DMS 273 (cell line): ENCODE measurements at regions not wholly inside any gene's neighbourhood (a gene's known extent, or its start where the extent isn't known, plus 50 kb on each side); places are given as distances from the start of the nearest gene placed in this dataset.

ENCODE experiments used
- DNase-seq: peaks from one replicate; lab custom pipeline; 2025; ENCODE audit not compliant: unreplicated experiment; lab: John Stamatoyannopoulos, UW

DNA sequence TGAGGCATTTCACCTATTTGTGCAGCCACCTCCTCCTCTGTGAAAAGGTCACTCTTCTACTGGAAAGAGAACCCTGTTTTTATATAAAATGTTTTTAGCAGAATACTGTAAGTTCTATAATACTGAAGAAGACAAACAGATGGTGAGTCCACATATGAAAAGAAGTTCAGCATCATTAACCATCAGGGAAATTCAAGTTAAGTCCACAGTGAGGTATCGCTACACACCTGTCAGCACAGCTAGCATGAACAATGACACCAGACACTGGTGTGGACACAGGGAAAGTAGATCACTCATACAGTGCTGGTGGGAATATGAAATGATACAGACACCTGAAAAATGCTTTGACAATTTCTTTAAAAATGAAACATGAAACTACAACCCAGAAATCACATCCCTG, 133.0 kb downstream of the MAD2L1 start:
- peak; percentile 14 for DNase-seq

DNA sequence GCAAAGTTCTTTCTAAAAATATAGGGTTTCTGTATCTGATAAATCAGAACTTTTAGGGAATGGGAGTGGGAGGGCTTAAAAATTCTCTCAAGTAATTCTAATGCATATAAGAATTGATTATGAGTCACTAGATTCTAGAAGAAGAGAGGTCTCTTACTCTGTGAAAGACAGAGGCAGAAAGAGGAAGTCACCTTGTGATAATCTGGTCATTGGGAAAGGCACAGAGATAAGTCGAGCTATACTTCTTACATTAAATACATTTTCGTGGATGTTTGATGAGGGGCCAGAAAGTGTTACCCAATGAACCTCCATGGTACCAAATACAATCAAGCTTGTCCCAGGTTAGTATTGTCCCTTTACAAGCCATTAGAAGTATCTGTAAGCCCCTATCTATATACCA, 134.4 kb downstream of the MAD2L1 start:
- DNase-seq: no peak

DNA sequence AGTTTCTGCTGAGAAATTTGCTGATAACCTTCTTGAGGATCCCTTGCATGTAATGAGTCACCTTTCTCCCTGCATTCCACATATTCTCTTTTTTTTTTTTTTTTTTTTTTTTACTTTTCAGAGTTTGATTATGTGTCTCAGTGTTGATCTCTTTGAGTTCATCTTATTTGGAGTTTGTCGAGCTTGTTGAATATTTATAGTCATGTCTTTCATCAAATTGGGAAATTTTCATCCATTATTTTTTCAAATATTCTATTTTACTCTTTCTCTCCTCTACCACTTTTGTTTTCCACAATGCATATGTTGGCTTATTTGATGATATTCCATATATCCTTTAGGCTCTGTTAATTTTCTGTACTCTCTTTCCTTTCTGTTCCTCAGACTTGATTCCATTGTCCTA, 136.1 kb downstream of the MAD2L1 start:
- no peak for DNase-seq

DNA sequence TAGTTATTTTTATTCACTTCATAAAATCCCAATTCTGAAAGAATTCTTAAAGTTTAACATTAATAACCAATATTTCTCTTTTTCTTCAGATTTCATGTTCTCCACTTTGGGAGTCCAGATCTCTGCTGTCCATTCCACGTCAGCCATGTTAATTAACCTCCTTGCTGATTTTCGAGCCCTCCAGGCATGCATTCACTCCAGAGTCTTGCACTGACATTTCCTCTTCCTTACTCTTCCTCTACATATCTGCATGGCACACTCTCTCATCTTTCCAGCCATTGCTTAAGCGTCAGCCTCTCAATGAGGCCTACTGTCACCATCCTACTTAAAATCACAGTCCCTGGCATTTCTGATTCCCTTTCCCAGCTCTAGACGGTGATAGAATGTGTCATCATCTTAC, 144.8 kb downstream of the MAD2L1 start:
- DNase-seq: no peak

DNA sequence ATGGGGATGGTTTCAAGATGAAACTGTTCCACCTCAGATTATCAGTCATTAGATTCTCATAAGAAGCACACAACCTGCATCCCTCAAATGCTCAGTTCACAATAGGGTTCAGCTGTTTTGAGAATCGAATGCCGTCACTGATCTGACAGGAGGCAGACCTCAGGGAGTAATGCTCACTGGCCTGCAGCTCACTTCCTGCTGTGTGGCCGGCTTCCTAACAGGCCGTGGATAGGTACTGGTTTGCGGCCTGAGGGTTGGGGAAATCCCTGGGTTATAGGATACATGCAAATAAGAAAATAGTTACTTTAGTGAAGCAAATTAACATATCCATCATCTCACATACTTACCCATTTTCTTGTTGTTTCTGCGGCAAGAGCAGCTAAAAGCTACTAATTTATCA, 160.4 kb downstream of the MAD2L1 start:
- no peak for DNase-seq

DNA sequence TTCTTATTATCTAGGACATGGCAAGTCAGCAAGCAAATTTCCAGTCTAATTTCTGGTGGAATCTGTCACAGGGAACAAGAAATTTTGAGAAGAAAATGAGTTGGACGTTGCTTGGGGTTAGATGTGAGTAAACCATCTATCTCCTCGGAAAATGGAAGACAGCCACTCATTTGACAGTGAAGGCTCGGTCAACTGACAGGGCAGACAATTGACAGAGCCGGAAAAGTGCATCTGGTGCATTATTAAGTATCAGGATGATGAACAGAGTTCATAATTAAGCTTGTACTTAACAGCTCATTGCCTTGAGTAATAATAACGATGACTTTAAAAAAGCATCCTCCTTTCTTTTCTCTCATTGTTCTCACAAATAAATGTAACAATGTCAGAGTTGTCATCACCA, 168.4 kb downstream of the MAD2L1 start:
- DNase-seq: peak; percentile 11

DNA sequence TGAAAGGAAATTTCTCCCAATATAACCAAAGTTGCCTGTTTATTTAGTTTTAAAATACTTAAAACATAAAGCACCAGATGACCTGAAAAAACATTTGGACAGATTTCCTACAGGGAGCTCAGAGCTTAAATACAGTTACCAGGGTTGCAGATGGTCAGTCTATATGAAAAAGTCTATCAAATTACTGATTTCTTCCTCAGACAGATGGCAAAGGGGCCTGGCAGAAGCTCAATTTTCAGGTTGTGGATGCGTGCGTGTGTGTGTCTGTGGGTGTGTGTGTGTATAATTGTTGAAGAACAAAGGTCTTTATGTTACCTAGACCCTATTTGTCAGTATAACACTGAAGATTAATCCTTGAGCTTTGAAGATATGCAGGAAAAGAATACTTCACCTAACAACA, 169.4 kb downstream of the MAD2L1 start:
- peak; percentile 85 for DNase-seq

DNA sequence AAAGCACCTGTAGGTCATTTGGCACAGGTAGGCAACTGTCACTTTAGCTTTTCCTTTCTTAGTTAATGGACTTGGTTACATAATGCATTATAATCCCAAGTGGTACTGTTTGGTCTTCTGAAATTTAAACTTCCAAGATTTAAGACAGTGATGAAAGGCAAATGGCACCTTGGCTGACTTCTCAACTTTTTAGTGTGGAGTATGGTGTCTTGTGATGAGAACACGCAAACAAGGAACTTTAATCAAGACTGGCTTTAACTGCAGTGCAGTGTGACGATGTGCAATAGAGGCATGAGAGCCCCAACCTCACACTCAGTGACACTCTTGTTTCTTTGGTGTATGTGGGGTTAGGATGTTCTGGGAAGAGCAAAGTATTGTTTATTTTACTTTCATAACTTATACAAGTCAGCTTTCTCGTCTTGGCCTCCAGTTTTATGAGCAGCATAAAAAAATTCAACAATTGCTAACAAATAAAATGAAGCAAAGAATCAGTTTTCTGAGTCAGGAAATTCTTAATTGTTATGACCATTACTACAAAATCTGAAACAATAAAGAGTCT, 171.9 kb downstream of the MAD2L1 start:
- DNase-seq: no peak

DNA sequence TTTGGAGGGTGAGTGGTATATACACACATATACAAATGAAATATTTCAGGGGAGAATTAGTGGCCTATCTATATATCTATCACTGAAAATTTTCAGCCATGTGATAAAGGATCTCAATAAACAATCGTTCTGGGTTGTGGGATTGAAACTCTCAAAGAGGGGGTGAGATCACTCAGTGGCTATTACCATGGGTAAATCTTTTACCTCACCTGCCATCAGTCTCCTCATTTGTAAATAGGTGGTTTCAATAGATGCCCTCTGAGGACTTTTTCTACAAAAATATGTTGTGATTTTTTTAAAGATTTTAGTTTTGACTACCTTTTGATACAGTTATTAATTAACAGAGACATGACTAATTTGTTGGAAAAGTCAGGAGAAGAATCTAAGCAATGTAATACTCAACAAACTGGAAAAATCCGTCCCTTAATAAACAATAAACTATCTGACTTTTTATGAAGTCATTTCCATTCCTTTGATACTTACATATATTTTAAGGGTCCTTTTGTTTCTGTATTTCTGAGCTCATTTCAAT, 192.8 kb downstream of the MAD2L1 start:
- DNase-seq: no peak

DNA sequence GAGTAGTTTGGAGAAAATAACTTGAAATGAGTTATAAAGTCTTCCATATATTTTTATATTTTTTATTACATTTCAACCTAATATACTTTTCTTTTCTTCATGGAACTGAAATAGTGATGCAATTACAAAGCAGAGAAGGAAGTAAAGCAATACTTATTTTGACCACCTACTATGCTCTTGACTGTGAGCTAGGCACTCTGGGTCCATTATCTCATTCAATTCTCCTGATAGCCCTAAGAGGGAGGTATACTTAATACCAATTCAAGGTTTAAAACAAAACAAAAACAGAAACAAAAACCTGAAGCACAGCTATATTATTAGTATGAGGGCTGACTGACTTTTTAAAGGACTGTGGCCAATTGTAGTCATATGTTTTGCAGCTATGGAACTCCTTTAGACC, 193.5 kb downstream of the MAD2L1 start:
- DNase-seq: no peak

DNA sequence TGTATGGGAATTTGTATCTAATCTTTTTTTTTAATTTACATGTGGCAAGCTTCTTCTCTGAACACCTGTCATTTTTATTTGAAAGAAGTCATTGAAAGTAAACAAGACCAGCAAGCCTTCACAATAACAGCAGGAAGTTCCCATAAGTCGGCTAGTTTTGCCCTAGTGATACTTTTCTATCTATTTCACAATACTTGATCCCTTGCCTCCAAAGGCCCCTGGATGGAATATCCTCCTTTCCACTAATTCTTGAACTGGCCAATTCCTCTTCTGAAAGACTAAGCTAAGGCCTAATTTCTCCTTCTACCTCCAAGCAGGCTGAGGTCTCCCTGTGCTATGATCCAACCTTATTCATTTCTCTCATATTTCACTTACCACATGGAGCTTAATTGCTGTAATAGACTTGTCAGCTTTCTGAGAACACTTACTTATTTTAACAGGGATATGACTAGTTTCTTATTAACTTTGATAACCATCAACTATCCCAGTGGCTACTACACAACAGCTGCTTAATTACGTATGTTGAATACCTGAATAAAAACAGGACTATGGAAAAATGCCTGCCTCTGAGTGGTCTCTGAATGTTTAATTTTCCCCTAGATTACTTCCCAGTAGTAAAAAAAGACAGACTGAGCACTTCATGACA, 194.2 kb downstream of the MAD2L1 start:
- peak; percentile 1 for DNase-seq

DNA sequence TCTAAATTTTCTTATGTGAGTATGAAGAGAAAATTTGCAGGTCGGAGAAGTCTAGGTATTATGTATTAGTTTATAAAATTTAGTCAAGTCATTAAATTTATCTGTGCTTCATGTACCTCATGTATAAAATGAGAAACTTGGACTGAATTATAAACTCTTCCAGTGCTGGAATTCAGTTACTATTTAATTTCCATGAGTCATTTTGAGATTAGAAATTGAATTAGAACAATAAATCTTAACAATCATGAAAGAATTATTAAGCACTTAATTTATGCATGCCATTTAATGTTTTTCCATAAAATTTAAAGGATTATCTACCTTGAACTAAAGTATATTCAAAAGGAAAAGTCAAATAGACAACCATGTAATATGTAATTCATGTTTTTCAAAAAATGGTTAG, 195.8 kb downstream of the MAD2L1 start:
- DNase-seq: no peak

DNA sequence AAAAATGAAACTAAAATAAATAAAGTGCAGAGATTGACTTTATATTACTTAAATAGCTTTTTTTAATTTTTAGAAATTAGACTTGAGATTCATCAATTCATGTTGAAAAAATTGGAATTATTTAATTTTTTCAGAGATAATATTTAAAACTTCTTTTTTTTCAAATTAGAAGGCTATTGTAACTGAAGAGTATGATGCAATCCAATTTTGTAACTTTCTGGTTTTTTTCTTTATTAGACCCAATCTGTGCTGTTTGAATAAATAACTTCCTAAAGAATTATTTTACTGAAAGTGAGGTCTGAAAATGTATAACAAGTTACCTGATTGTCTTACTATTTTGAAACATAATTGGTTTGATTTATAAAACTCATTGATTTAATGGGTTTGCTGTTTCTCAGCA, 200.9 kb downstream of the MAD2L1 start:
- DNase-seq: no peak

DNA sequence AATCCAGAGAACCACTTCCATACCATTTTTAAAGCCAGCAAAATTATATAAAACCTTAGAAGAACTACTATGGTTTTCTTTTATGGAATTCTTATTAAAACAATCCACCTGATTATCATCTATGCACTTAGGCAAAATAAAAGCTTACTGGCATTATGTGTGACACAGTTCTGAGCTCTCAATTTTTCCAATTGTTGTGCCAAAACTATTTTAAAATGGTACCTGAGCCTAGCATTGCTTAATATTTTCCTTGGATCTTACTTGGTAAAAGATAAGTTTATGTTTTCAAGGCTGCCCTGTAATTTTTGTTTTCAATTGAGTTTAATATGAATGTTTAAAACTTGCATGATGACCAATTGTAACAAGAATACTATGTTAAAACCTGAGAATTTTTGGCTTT, 201.3 kb downstream of the MAD2L1 start:
- no peak for DNase-seq

DNA sequence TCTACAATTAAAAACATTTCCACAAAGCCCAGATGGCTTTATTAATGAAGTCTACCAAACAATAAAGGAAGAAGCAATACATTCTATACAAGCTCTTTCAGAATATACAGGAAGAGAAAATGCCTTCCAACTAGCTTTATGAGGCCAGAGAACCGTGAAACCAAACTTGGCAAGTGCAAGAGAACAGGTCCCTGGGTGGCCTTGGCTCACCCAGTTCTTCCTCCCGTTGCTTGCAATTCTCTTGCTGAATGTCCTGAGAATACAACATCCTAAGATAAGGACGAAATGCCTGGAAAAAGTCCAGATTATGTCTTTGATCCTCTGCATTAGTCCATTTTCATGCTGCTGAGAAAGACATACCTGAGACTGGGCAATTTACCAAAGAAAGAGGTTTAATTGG, 204.9 kb downstream of the MAD2L1 start:
- DNase-seq: peak; percentile 0

DNA sequence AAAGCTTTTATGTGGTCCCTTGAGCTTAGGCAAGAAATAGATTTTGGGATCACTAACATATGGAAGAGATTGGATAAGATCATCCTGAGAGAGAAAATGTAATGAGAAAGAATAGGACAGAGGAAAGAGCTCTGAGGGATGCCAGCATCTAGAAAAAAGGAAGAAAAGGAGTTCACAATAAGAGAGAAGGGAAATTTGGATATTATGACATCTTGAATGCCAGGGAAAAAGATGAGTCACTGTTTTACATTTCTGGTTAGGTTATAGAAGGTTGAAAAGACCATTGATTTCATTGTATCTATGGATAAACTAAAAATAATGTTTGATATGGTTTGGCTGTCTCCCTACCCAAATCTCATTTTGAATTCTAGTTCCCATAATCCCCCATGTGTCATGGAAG, 208.5 kb downstream of the MAD2L1 start:
- no peak for DNase-seq

DNA sequence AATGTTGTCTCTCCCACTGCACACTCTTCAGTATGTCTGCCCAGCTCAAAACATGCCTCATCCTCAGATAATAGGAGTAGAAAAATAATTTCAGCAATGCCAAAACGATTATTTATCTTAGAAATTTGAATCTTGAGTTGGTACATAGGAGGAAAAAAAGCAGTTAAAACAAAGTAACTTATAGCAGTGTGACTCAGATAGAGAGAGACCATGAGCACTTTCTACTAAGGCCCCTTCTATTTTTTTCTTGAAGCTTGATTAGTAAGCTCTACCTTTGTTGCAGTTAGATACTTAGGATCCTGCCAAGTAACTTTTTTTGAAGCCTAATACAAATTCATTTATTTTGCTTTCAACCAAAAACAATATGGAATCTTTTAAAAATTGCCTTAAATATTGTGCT, 212.3 kb downstream of the MAD2L1 start:
- no peak for DNase-seq

DNA sequence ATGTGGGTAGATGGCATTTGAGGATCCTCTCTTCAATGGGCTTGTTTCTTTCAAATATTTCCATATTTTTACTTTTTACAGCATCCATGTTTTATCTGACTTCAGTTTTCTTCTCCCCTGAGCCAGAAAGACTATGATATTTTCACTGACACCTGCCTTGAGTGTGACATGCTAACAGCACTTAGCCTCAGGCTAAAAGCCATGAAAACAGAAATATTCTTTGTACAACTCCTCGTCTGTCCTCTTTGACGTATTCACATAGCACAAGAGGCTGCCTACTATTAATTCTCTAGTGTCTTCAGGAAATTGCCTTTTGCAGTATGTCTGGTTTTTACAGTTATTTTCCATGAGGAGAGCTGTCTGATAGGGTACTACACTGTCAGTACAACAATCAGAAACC, 215.0 kb downstream of the MAD2L1 start:
- no peak for DNase-seq

DNA sequence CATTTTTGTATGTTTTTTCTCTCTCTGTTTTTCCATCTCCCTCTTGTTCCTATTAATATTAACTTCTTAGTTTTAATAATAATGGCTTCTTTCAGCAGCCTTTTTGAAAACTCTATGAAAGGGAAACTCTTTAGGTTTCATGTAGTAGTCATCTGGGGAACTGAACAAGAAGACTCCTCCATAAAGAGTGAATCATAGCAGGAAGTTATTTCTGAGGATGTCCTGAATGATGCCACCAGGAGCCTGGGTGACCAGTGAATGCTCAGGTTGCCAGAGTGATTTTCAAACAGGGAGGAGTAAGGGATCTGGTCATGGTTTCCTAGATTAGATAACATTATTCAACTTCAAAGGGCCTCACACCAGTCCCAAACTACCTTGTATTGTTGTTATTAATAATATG, 212.8 kb upstream of the PDE5A start:
- no peak for DNase-seq

DNA sequence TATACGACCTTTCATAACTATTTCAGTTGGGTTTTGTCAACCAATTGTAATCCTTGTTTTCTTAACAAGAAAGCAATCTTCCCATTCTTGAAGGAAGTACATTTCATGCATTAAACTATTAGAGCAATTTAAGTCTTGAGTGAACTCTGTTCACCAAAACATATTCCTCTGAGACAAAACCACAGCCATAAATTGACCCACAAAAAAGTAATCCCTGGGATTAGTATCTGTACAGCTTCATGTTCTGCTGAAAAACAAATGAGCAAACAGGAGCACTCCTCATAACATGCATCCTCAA, 207.0 kb upstream of the PDE5A start:
- DNase-seq: no peak

DNA sequence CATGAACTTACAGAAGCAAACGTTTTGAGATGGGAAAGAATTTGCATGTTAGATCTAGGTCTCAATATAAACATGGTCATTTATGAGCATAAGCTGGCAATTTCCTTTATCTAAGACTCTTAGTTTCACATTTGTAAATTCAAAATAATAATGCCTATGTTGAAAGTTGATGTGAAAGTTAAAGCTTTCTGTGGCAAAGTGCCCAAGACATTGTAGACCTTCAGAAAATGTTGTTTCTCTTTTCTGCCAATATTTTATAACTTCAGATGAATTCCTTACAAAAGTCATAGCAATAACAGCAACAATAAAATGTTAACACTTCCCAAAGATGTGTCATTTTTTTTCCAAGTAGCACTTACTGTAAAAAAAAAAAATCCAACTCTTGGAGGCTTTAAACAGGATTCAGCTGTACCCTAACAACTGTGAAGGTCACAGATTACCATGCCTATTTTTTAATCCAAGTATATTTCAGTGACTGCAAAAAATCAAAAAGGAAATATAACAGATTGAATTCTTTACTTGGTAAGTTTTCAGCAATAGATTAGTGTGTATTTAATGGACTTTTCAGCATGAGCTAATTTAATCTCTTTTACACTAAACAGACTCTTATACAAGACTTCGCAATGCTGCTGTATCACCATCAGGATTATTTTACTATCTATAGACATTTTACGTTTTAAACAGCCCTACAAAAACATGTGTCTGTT, 206.5 kb upstream of the PDE5A start:
- no peak for DNase-seq

DNA sequence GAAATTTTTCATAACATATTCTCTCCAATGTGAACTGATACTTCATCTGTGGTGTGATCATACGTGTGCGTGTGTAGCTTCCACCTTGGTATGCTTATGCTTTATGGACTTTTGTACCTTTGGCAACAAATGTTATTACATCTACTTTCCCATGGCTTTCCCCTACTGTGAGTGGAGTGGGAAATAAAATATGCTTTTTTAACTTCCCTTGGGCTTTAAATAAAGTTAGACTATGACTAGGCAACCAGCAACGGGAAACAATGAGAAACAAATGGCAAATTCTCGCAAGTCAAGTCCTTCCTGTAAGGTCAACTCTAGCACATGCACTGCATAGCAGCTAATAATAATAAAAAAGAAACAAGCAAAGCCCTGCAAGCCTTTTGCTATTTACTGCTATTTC, 205.0 kb upstream of the PDE5A start:
- DNase-seq: no peak

DNA sequence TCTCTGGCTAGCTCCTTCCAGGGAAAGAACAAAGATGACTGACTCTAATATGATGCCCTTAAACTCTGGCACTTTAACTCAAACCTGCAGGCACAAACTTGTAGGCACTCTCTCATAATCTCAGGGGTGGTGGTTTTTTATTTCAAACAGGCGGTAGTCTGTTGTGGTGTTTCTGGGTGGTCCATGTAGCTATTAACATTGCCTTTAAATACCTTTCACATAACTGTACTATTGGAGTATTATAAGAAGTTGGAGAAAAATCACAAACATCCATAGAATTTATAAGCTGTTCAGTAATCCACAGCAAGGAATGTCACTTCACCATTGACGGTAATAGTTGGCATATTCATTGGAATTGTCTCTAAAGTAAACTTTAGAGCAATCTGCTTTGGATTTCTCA, 204.2 kb upstream of the PDE5A start:
- no peak for DNase-seq
